ENCODE measurements at regions not wholly inside any gene's neighbourhood (a gene's known extent, or its start where the extent isn't known, plus 50 kb on each side); places are given as distances from the start of the nearest gene placed in this dataset.
"Not testable (repeated sequence)": the region's sequence is repeated elsewhere in the genome, so short reads cannot be mapped to it uniquely, and the experiment has no call there.

DNA sequence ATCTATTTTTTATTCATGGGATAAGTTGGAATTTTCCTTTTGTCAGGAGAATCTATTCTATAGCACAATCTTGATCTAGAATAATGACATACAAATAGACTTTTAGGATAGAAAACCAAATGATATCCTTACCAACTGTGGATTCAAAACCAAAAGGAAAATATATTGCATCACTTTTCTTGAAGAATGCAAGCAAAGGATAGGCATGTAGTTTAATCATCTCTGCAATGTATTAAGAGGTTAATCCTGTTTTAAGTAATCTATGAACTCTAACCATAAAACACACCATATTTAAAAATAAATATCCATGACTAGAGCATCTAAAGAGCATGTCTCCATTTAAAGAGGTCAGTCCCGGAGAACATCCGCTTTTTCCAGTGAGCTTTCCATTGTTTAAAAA lies 106.7 kb upstream of the CNKSR3 start:
- ChIA-PET CTCF (interaction anchor here (0.9 kb wide), 1 partner anchor 32 kb away, joined by 3 read pairs; no protein-coding TSS in a partner anchor), POLR2A (no interaction called here)
- no peak for DNase-seq
- no peaks in the 10 kb centered on the region for H3K36me3 ChIP-seq (ENCODE audit: control insufficient read depth in 4 of 4, insufficient read depth in 4 of 4, low read length in 3 of 4)
- H3K4me3 ChIP-seq (ENCODE audit: control insufficient read depth in 1 of 7, extremely low read depth in 1 of 7, insufficient read depth in 4 of 7, low read depth in 2 of 7, low read length in 6 of 7), result no peak overlapping the region
- WGBS (ENCODE audit: insufficient coverage), result 100% methylated on average over 1 of the region's 2 CpGs
- no peak overlapping the region for H3K27ac ChIP-seq (ENCODE audit: insufficient read depth in 1 of 2, low read depth in 1 of 2, low read length in 2 of 2, poor library complexity in 1 of 2, severe bottlenecking in 2 of 2)
- no peaks in the 10 kb centered on the region for H3K27me3 ChIP-seq (replicated peaks in 2 of 5; ENCODE audit: control insufficient read depth in 4 of 5, insufficient read depth in 5 of 5, low read length in 4 of 5)
- H3K9me3 ChIP-seq (ENCODE audit: control extremely low read depth in 1 of 5, control insufficient read depth in 4 of 5, insufficient read depth in 2 of 5, low read depth in 1 of 5, low read length in 4 of 5), result no peaks in the 10 kb centered on the region
- no peaks in the 10 kb centered on the region for H3K4me1 ChIP-seq (ENCODE audit: control extremely low read depth in 1 of 4, control insufficient read depth in 4 of 4, insufficient read depth in 4 of 4, low read length in 3 of 4)

DNA sequence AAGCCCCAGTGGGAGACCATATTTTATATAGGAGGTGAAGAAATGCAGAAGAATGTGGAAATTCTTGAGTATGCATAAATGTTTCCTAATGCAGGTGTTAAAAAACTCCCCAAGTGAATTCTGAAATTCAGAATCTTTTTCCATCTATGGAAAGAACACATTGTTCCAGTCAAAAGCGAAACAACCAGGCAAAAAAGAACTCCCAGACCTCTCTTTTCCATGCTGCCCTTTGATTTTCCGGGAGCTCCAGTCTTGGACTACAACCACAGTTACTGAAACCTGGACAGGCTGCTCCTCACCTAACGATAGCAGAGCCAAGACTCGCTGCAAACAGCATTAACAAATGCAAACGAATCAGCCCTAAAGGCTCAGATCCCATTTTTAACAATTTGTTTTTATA lies 108.7 kb upstream of the CNKSR3 start:
- ChIA-PET POLR2A (no interaction called here), CTCF (no interaction called here)
- Histone ChIP-seq H3K9me3 (ENCODE audit: control extremely low read depth in 1 of 5, control insufficient read depth in 4 of 5, insufficient read depth in 2 of 5, low read depth in 1 of 5, low read length in 4 of 5) (peaks cover 0 to 1% (median 0%) of the 10 kb centered on the region in 5 experiments), H3K27ac (ENCODE audit: insufficient read depth in 1 of 2, low read depth in 1 of 2, low read length in 2 of 2, poor library complexity in 1 of 2, severe bottlenecking in 2 of 2) (no peak overlapping the region), H3K4me1 (ENCODE audit: control extremely low read depth in 1 of 4, control insufficient read depth in 4 of 4, insufficient read depth in 4 of 4, low read length in 3 of 4) (no peaks in the 10 kb centered on the region), H3K27me3 (replicated peaks in 2 of 5; ENCODE audit: control insufficient read depth in 4 of 5, insufficient read depth in 5 of 5, low read length in 4 of 5) (no peaks in the 10 kb centered on the region), H3K4me3 (ENCODE audit: control insufficient read depth in 1 of 7, extremely low read depth in 1 of 7, insufficient read depth in 4 of 7, low read depth in 2 of 7, low read length in 6 of 7) (no peak overlapping the region), H3K36me3 (ENCODE audit: control insufficient read depth in 4 of 4, insufficient read depth in 4 of 4, low read length in 3 of 4) (no peaks in the 10 kb centered on the region)
- 100% methylated on average over 2 of the region's 5 CpGs for whole genome bisulfite sequencing (ENCODE audit: insufficient coverage)
- no peak for DNase-seq

DNA sequence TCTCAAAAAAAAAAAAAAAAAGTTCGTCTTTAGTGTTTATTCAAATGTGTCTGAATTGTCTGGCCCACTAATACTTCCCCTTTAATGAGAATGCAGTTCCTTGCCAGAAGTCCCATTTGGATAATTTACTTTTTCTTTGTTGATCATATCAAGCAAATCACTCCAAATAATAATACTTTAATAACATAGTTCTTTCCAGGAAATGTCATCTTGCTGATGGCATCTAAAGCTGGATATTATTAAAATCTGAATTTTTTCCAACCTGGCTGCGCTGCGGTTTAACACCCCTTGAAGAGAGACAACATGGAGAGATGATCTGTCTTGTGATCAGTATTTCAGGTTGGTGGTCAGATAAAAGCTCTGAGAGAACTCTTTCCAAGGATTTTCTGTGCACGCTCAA lies 111.2 kb upstream of the CNKSR3 start:
- Histone ChIP-seq H3K9me3 (ENCODE audit: control extremely low read depth in 1 of 5, control insufficient read depth in 4 of 5, insufficient read depth in 2 of 5, low read depth in 1 of 5, low read length in 4 of 5) (peaks cover 0 to 2% (median 0%) of the 10 kb centered on the region in 5 experiments), H3K4me1 (ENCODE audit: control extremely low read depth in 1 of 4, control insufficient read depth in 4 of 4, insufficient read depth in 4 of 4, low read length in 3 of 4) (no peaks in the 10 kb centered on the region), H3K36me3 (ENCODE audit: control insufficient read depth in 4 of 4, insufficient read depth in 4 of 4, low read length in 3 of 4) (no peaks in the 10 kb centered on the region), H3K27me3 (replicated peaks in 2 of 5; ENCODE audit: control insufficient read depth in 4 of 5, insufficient read depth in 5 of 5, low read length in 4 of 5) (no peaks in the 10 kb centered on the region), H3K27ac (ENCODE audit: insufficient read depth in 1 of 2, low read depth in 1 of 2, low read length in 2 of 2, poor library complexity in 1 of 2, severe bottlenecking in 2 of 2) (no peak overlapping the region), H3K4me3 (ENCODE audit: control insufficient read depth in 1 of 7, extremely low read depth in 1 of 7, insufficient read depth in 4 of 7, low read depth in 2 of 7, low read length in 6 of 7) (no peak overlapping the region)
- ChIA-PET CTCF (no interaction called here), POLR2A (no interaction called here)
- DNase-seq, result no peak
- 100% methylated on average over 3 of the region's 4 CpGs for WGBS (ENCODE audit: insufficient coverage)

GRCh38 chr6:154622618-154623336 lies 110.4 kb upstream of the SCAF8 start:
- ChIA-PET CTCF (interaction anchor here (0.8 to 1.0 kb wide), 2 partner anchors 9 to 13 kb away, joined by 3 read pairs; no protein-coding TSS in a partner anchor), POLR2A (no interaction called here)
- Histone ChIP-seq H3K4me1 (ENCODE audit: control extremely low read depth in 1 of 4, control insufficient read depth in 4 of 4, insufficient read depth in 4 of 4, low read length in 3 of 4) (no peaks in the 10 kb centered on the region), H3K27me3 (replicated peaks in 2 of 5; ENCODE audit: control insufficient read depth in 4 of 5, insufficient read depth in 5 of 5, low read length in 4 of 5) (no peaks in the 10 kb centered on the region), H3K27ac (ENCODE audit: insufficient read depth in 1 of 2, low read depth in 1 of 2, low read length in 2 of 2, poor library complexity in 1 of 2, severe bottlenecking in 2 of 2) (no peak overlapping the region), H3K4me3 (ENCODE audit: control insufficient read depth in 1 of 7, extremely low read depth in 1 of 7, insufficient read depth in 4 of 7, low read depth in 2 of 7, low read length in 6 of 7) (no peak overlapping the region), H3K36me3 (ENCODE audit: control insufficient read depth in 4 of 4, insufficient read depth in 4 of 4, low read length in 3 of 4) (no peaks in the 10 kb centered on the region), H3K9me3 (ENCODE audit: control extremely low read depth in 1 of 5, control insufficient read depth in 4 of 5, insufficient read depth in 2 of 5, low read depth in 1 of 5, low read length in 4 of 5) (peaks cover 0 to 2% (median 0%) of the 10 kb centered on the region in 5 experiments)
- DNase-seq, result no peak
- 100% methylated on average over 1 of the region's 3 CpGs for WGBS (ENCODE audit: insufficient coverage)

DNA sequence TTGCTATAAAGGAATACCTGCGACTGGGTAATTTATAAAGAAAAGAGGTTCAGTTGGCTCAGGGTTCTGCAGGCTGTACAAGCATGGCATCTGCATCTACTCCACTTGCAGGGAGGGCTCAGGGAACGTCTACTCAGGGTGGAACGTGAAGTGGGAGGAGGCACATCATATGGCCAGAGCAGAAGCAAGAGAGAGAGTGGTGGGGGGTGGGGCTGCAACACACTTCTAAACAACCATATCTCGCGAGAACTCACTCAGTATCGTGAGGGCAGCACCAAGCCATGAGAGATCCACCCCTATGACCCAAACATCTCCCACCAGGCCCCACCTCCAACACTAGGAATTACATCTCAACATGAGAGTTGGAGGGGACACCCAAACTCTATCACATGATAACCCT lies 109.8 kb upstream of the SCAF8 start:
- CTCF ChIA-PET, result no interaction called here
- DNase-seq, result no peak
- Histone ChIP-seq H3K4me3 (ENCODE audit: control insufficient read depth in 1 of 7, extremely low read depth in 1 of 7, insufficient read depth in 4 of 7, low read depth in 2 of 7, low read length in 6 of 7) (no peak overlapping the region), H3K27ac (ENCODE audit: insufficient read depth in 1 of 2, low read depth in 1 of 2, low read length in 2 of 2, poor library complexity in 1 of 2, severe bottlenecking in 2 of 2) (no peak overlapping the region), H3K4me1 (ENCODE audit: control extremely low read depth in 1 of 4, control insufficient read depth in 4 of 4, insufficient read depth in 4 of 4, low read length in 3 of 4) (no peaks in the 10 kb centered on the region), H3K27me3 (replicated peaks in 2 of 5; ENCODE audit: control insufficient read depth in 4 of 5, insufficient read depth in 5 of 5, low read length in 4 of 5) (no peaks in the 10 kb centered on the region), H3K9me3 (ENCODE audit: control extremely low read depth in 1 of 5, control insufficient read depth in 4 of 5, insufficient read depth in 2 of 5, low read depth in 1 of 5, low read length in 4 of 5) (peaks cover 0 to 2% (median 0%) of the 10 kb centered on the region in 5 experiments), H3K36me3 (ENCODE audit: control insufficient read depth in 4 of 4, insufficient read depth in 4 of 4, low read length in 3 of 4) (no peaks in the 10 kb centered on the region)
- WGBS (ENCODE audit: insufficient coverage), result 100% methylated on average over 3 of the region's 6 CpGs
- POLR2A ChIA-PET, result no interaction called here

GRCh38 chr6:154624038-154624599 lies 109.1 kb upstream of the SCAF8 start:
- CTCF ChIA-PET, result no interaction called here
- 100% methylated on average over 2 of the region's 6 CpGs for WGBS (ENCODE audit: insufficient coverage)

DNA sequence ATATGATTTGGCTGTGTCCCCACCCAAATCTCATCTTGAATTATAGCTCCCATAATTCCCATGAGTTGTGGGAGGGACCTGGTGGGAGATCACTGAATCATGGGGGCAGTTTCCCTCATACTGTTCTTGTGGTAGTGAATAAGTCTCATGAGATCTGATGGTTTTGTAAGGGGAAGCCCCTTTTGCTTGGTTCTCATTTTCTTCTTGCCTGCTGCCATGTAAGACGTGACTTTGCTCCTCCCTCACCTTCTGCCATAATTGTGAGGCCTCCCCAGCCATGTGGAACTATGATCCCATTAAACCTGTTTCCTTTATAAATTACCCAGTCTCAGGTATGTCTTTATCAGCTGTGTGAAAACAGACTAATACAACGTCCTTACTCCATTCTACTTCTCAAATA lies 108.5 kb upstream of the SCAF8 start:
- H3K4me3 ChIP-seq (ENCODE audit: control insufficient read depth in 1 of 7, extremely low read depth in 1 of 7, insufficient read depth in 4 of 7, low read depth in 2 of 7, low read length in 6 of 7); CTCF ChIA-PET; H3K36me3 ChIP-seq (ENCODE audit: control insufficient read depth in 4 of 4, insufficient read depth in 4 of 4, low read length in 3 of 4); H3K27ac ChIP-seq (ENCODE audit: insufficient read depth in 1 of 2, low read depth in 1 of 2, low read length in 2 of 2, poor library complexity in 1 of 2, severe bottlenecking in 2 of 2); POLR2A ChIA-PET; H3K9me3 ChIP-seq (ENCODE audit: control extremely low read depth in 1 of 5, control insufficient read depth in 4 of 5, insufficient read depth in 2 of 5, low read depth in 1 of 5, low read length in 4 of 5); H3K27me3 ChIP-seq (replicated peaks in 2 of 5; ENCODE audit: control insufficient read depth in 4 of 5, insufficient read depth in 5 of 5, low read length in 4 of 5); H3K4me1 ChIP-seq (ENCODE audit: control extremely low read depth in 1 of 4, control insufficient read depth in 4 of 4, insufficient read depth in 4 of 4, low read length in 3 of 4): not testable (repeated sequence)
- WGBS (ENCODE audit: insufficient coverage), result no CpG with 5 or more reads among the region's 2 CpGs
- peak in 1 of 3 donors; percentile 7 for DNase-seq

More at GRCh38 chr6:154624038-154624599, 109.1 kb upstream of the SCAF8 start:
- no peak for DNase-seq
- POLR2A ChIA-PET, result no interaction called here
- Histone ChIP-seq H3K4me3 (ENCODE audit: control insufficient read depth in 1 of 7, extremely low read depth in 1 of 7, insufficient read depth in 4 of 7, low read depth in 2 of 7, low read length in 6 of 7) (no peak overlapping the region), H3K27ac (ENCODE audit: insufficient read depth in 1 of 2, low read depth in 1 of 2, low read length in 2 of 2, poor library complexity in 1 of 2, severe bottlenecking in 2 of 2) (no peak overlapping the region), H3K4me1 (ENCODE audit: control extremely low read depth in 1 of 4, control insufficient read depth in 4 of 4, insufficient read depth in 4 of 4, low read length in 3 of 4) (no peaks in the 10 kb centered on the region), H3K9me3 (ENCODE audit: control extremely low read depth in 1 of 5, control insufficient read depth in 4 of 5, insufficient read depth in 2 of 5, low read depth in 1 of 5, low read length in 4 of 5) (peaks cover 0 to 2% (median 0%) of the 10 kb centered on the region in 5 experiments), H3K36me3 (ENCODE audit: control insufficient read depth in 4 of 4, insufficient read depth in 4 of 4, low read length in 3 of 4) (no peaks in the 10 kb centered on the region), H3K27me3 (replicated peaks in 2 of 5; ENCODE audit: control insufficient read depth in 4 of 5, insufficient read depth in 5 of 5, low read length in 4 of 5) (no peaks in the 10 kb centered on the region)

Measured in common myeloid progenitor, CD34-positive (primary cell).